ENCODE measurements at regions not wholly inside any gene's neighbourhood (a gene's known extent, or its start where the extent isn't known, plus 50 kb on each side); places are given as distances from the start of the nearest gene placed in this dataset.

- Histone ChIP-seq H3K27ac (peak overlapping the region; percentile 81), H3K36me3 (replicated peaks) (no peaks in the 10 kb centered on the region), H3K27me3 (replicated peaks) (no peaks in the 10 kb centered on the region), H3K4me3 (ENCODE audit: low read depth, low read length) (no peak overlapping the region)
- in situ Hi-C loops (cut with HindIII; ENCODE audit: low pct_ligation_motif_present, low sequenced_read_pairs), result no loop called here
- no peak for TF ChIP-seq CTCF (IDR thresholded peaks at IDR 0.05; ENCODE audit: low read depth, low read length, missing control alignments)
- DNase-seq, result no peak
Observed at GRCh38 chr15:38896647-38897046, 332.0 kb upstream of the RASGRP1 start.

- Histone ChIP-seq H3K36me3 (replicated peaks) (no peaks in the 10 kb centered on the region), H3K4me3 (ENCODE audit: low read depth, low read length) (no peak overlapping the region), H3K27me3 (replicated peaks) (no peaks in the 10 kb centered on the region), H3K27ac (no peak overlapping the region)
- in situ Hi-C loops (cut with HindIII; ENCODE audit: low pct_ligation_motif_present, low sequenced_read_pairs), result no loop called here
- DNase-seq, result no peak
- no peak for TF ChIP-seq CTCF (IDR thresholded peaks at IDR 0.05; ENCODE audit: low read depth, low read length, missing control alignments)
Observed at GRCh38 chr15:38897551-38897950, 332.9 kb upstream of the RASGRP1 start.

- in situ Hi-C loops (cut with HindIII; ENCODE audit: low pct_ligation_motif_present, low sequenced_read_pairs), result no loop called here
- Histone ChIP-seq H3K27me3 (replicated peaks) (no peaks in the 10 kb centered on the region), H3K36me3 (replicated peaks) (no peaks in the 10 kb centered on the region), H3K4me3 (ENCODE audit: low read depth, low read length) (no peak overlapping the region), H3K27ac (no peak overlapping the region)
- TF ChIP-seq CTCF (IDR thresholded peaks at IDR 0.05; ENCODE audit: low read depth, low read length, missing control alignments), result no peak
- no peak for DNase-seq
Observed at GRCh38 chr15:38898236-38898635, 333.6 kb upstream of the RASGRP1 start.

GRCh38 chr15:38899300-38899699 lies 334.7 kb upstream of the RASGRP1 start:
- H3K36me3 ChIP-seq (replicated peaks), result no peaks in the 10 kb centered on the region
- TF ChIP-seq CTCF (IDR thresholded peaks at IDR 0.05; ENCODE audit: low read depth, low read length, missing control alignments), result no peak
- in situ Hi-C loops (cut with HindIII; ENCODE audit: low pct_ligation_motif_present, low sequenced_read_pairs), result no loop called here
- no peaks in the 10 kb centered on the region for H3K27me3 ChIP-seq (replicated peaks)
- DNase-seq, result no peak
- no peak overlapping the region for H3K4me3 ChIP-seq (ENCODE audit: low read depth, low read length)
- no peak overlapping the region for H3K27ac ChIP-seq

- in situ Hi-C loops (cut with HindIII; ENCODE audit: low pct_ligation_motif_present, low sequenced_read_pairs), result no loop called here
- Histone ChIP-seq H3K27ac (no peak overlapping the region), H3K27me3 (replicated peaks) (no peaks in the 10 kb centered on the region), H3K4me3 (ENCODE audit: low read depth, low read length) (no peak overlapping the region), H3K36me3 (replicated peaks) (no peaks in the 10 kb centered on the region)
- no peak for TF ChIP-seq CTCF (IDR thresholded peaks at IDR 0.05; ENCODE audit: low read depth, low read length, missing control alignments)
- no peak for DNase-seq
Observed at GRCh38 chr15:38904298-38904697, 339.7 kb upstream of the RASGRP1 start.

- Histone ChIP-seq H3K4me3 (ENCODE audit: low read depth, low read length) (no peak overlapping the region), H3K27ac (no peak overlapping the region), H3K36me3 (replicated peaks) (no peaks in the 10 kb centered on the region), H3K27me3 (replicated peaks) (no peaks in the 10 kb centered on the region)
- no peak for TF ChIP-seq CTCF (IDR thresholded peaks at IDR 0.05; ENCODE audit: low read depth, low read length, missing control alignments)
- in situ Hi-C loops (cut with HindIII; ENCODE audit: low pct_ligation_motif_present, low sequenced_read_pairs), result no loop called here
- no peak for DNase-seq
Observed at GRCh38 chr15:38905632-38906031, 341.0 kb upstream of the RASGRP1 start.

All from brain microvascular endothelial cell (primary cell).